ENCODE measurements at regions not wholly inside any gene's neighbourhood (a gene's known extent, or its start where the extent isn't known, plus 50 kb on each side); places are given as distances from the start of the nearest gene placed in this dataset.
"Not testable (repeated sequence)": the region's sequence is repeated elsewhere in the genome, so short reads cannot be mapped to it uniquely, and the experiment has no call there.

DNA sequence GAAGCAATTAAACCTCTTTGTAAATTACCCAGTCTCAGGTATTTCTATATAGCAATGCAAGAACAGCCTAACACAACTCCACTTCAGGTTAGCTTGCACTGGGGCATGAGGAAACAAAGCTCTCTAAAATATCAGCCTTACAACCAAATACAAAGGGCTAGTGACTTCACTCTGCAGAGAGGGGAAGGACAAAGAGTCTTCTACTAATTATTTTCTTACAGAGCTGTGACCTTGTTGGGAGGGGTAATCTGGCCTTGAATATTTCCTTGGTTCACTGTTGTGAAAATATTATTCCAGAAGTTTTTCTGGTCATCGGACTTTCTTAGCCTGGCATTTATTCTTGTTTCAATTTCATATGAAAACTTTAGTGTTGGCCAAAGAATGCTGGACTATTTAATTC lies 334.4 kb upstream of the CTNNB1 start:
- DNase-seq: no peak

DNA sequence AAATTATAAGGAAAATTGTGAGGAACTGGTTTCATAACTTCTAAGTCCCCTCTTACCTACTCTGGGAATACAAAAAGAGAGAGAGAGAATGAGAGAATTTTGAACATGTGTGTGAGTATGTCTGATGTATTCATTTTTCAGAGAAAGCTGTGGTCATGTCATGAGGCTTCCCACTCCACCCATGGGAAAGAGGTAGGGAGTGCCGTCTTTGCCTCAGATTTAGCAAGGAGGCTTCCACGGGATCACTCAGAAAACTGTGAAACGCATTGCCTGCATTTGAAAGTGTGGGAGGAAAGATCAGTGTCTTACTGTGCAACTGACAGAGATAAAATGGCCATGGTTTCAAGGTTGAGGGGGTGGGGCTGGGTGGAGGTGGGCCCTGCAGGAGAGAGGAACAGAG lies 331.5 kb upstream of the CTNNB1 start:
- DNase-seq: no peak

DNA sequence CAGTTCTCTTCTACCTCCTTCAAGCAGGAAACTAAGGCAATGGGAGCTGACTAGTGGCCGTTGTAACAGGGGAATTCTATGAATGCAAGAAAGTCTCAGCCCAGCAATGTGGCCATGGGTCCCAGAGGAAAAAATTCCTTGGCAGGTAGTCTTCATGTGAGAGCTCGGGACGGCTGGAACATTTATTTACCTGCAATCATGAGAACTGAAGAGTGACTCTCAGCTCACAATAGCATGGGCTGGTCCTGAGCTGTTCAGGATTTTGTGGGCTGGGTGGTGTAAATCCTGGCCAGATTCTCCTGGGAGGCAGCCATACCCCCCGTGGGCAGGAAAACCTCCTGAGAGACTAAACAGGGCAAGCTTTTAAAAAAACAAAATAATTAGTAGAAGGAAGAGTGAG lies 330.3 kb upstream of the CTNNB1 start:
- DNase-seq: no peak

DNA sequence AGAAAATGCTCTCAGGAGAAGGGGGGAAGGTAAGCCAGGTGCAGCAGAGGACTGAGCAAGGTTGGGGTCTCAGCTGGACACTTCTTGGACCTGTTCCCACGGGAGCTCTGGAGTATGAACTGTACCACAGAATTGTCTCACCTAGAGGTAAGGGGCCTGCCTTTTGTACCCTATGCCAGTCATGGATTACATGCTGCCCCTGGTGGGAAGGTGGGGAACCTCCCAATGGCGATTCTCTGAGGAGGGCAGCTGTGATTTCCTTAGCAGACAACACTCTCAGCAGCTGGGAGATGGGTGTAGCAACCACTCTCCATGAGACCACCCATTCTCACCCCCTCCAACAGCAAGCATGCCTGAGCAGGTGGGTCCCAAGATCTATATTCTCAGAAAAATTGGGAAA lies 329.4 kb upstream of the CTNNB1 start:
- no peak for DNase-seq

DNA sequence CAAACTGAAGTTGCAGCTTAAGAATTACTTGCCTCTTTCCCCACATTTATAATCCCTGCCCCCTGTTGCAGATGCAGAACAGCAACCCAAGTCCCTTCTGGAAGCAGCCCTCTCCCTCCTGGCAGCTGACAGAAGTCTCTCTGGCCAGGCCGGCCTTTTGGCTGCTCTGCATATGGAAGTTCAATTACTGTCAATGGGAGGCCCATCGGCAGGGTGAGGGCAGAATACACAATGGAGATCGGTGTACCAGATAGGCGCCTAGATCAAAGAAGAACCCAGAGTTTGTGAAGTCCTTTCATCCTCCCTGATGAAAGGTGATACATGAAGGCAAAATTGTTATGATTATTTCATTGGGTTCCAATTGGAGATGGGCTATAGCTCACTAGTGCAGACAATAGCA lies 327.9 kb upstream of the CTNNB1 start:
- DNase-seq: no peak

DNA sequence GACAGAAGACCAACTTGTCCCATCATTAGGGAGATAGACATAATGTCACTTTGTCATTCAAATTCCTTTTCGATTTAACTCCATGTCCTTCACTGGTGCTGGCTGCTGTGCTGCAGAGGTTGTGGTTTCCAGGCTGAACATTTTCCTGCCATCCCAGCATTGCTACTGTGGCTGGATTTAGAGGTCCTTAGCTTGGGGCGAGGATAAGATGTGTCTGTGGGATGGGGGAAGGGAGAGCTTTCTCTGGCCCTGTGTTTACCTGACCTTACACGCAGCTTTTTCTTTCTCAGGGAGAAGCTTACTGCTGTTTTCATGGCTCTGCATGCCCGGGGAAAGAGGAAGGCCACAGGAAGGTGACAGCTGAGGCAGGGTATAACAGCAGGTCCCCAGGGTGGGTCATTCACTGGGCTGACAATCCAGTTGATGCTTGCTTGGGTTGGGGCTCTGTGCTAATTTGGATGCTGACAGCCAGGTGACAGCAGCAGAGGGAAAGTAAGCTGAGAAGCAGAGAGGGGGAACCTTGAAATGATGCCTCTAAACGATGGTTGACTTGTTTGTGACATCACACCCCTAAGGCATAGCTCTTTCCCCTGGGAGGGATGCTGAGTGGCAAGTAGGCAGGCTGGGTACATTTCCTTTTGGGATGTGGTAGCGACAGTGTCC lies 326.9 kb upstream of the CTNNB1 start:
- no peak for DNase-seq

DNA sequence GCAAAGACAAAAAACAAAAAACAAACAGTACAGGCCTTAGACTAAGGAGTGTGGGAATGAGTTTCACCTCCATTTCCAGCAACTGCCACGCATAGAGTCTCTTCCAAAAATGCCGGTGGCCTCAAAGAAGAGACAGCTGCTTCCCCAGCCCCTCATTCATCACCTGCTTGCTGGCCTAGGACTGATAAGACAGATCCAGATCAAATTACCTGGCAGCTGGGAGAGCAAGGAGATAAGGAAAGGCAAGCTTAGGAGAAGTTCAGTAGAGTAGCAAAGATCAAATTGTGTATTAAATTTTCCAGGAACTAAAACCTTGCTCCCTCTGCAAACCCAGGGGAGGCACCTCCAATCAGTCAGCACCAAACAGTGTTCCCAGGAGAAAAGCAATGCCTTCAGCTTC lies 325.8 kb upstream of the CTNNB1 start:
- no peak for DNase-seq

DNA sequence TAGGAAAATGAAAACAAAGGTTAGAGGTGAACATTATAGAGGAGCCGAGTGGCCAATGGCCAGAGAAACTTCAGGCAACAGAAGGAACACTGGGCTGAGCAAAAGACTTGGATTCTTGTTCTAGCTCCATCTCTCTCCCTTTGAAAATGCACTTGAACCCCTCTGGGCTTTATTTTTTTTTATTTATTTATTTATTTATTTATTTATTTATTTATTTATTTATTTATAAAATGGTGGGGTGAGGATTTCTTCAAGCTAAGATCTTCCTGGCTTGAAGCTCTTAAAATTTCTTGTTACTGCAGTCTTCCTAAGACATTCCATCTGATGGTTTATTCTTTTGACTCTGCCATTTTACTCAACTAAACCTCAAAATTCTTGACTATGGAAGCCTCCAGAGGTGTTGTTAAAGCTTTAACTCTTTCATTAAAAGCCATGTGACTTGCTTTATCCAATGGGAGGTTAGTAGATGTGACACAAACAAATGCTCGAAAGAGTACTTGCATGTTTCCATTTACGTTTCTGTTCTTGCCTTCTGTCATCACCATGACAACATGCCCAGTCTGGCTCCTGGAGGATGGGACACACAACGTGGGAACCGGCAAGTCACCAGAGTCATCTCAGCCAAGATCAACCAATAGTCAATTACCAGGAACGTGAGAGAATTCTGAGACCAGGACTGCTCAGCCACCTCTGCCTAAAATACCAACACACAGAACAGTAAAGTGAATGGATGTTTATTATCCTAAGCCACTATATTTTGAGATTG lies 325.2 kb upstream of the CTNNB1 start:
- DNase-seq: no peak

DNA sequence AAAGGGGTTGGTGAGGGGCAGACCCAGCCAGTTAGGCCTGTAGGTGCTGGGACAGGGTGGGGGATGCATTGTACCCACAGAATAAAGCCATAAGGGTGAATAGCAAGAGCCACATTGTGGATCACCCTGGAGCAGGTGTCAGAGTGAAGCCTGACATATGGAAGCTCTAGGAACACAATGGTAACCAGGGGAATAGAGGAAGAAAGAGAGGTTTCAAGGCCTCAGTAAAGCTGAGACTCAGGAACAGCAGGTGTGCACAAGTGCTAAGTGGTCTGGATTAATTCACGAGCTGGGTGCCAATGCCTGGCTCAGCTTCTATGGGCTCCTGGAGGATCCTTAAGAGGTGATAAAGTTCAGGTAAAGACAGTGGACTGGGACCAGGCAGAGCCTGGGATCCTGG lies 323.7 kb upstream of the CTNNB1 start:
- DNase-seq: no peak

DNA sequence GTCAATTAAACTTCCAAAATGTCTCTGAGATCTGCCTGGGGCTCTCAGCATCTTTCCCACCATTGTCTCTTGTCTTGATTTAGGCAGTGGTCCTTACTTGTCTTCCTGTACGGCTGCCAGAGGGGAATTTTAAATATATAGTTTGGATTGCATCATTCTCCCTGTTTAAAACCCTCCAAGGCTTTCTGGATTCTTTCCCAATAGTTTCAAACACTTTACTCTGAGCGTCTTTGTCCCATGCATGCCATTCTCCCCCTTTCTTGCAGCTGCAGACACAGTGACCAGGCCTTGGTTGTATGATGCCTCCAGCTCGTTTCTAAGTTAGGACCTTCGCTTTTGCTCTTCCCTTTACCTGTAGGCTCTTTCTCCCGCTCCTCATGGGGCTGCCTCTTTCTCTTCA lies 323.3 kb upstream of the CTNNB1 start:
- no peak for DNase-seq

DNA sequence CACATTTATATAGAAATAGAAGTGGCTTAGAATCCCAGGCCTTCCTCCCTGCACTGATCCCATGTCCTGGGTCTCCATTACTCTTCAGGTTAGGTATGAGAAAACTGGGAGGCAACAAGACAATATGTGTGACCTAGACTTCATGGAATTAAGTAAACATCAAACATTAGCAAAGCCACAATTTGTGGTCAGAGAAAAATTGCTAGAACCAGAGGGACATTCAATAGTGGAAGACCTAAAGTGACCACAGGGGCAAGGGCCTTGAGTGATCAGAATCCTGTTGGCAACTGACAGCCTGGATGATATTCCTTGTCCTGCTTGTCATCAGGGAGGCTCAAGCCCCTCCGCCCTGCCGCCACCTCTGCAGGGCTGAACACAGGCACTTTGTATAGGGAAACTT lies 322.8 kb upstream of the CTNNB1 start:
- DNase-seq: no peak

DNA sequence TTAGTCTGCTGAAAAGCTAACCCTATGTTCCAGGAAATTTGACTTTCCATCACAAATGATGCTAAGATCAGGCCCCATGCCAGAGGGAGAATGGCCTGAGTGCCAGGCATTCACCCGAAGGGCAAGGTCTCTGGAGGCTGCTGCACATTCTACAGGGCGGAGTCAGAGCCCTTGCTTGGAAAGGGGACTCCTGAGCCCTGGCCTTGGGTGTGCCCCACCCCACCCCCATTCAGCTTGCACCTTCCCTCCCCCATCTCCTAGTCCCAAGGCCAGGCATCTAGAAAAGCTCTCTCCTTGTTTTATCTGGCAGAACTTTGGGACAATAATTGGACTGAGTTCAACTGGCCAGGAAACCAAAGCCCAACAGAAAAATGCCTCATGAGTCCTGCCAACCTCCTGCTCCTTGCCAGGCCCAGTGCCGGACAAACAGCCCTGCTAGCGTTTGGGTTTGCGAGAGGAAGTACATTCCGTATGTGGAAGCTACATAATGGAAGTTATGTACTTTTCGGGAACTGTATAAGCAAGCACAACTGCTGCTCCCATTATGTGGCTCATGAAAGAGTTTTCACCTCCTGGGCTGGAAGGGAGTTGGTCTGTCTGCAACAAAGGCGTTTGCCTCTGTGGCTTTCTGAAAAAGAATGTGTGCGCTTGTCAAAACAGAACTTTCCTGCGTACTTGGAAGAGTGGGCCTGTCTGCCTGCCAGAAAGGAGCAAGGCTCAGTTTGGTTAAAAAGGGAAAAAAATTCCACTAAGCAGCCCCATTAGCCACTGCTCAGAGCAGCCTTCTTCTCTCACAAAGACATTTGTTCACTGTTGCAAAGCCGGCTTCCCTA lies 321.5 kb upstream of the CTNNB1 start:
- no peak for DNase-seq

DNA sequence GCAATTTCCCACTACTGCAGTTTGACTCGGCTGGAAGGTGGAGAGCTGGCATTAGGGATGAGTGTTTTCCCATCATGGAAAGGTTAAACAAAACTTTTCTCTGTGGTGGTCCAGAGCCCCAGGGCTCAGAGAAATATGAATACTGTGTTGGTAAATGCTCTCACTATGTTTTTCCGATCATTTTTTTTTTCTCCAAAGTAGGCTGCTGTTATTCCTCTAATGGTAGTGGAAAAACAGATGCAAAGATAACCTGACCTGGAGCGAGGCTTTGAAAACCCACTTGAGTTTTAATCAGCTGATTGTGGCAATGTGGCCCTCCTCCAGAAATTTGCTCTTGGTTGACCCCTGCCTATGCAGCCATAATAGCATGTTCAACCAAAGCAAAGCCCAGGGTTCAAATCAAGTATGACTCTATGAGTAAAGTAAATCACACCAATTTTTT lies 320.8 kb upstream of the CTNNB1 start:
- no peak for DNase-seq

DNA sequence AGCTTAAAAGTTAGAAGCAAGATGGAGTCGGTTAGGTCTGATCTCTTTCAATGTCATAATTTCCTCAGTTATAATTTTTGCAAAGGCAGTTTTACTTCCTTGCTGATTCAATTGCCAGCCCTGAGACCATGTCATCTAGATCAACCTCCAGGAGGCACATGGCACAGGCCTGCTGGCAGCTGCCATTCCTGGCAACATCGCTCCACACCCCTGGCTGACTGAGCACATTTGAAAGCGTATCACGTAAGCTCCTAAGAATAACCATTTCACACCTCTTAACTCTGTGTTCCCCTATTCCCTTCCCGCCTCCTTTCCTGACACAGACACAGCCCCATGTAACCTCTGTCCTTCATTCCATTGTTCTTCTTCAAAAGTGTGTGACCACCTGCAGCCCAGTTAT lies 313.9 kb upstream of the CTNNB1 start:
- no peak for DNase-seq

DNA sequence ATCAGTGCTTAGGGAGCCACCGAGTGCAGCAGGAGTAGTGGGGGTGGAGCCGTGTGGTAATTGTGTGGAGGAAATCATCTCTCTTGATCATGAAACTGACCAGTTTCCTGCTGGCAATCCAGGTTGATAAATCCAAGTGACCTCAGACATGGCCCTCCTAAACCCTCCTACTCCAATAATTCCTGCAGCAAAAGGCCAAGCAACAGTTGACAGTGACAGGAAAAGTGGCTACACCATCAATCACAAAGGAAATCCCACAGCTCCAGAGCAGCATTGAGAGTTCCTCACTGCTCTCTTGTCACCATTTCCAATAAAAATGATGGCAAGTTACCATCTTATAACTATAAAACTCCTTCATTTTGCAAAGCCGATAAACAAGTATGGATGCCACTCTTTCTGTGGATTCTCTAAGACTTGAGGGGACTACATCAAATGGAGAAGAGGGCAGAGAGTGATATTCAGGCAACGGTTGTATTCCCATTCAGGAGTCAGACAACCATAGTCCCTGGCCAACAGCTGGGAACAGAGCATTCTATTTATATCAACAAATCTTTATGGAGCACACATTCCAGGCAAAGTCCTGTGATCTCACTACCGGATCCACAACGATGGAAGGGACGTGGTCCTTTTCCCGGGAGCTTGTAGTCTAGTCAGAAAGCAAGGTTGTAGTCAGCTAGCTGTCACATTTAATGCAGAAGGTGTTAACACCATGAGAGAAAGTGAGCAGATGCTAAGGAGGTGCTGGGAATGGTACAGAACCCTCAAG lies 312.5 kb upstream of the CTNNB1 start:
- DNase-seq: no peak

DNA sequence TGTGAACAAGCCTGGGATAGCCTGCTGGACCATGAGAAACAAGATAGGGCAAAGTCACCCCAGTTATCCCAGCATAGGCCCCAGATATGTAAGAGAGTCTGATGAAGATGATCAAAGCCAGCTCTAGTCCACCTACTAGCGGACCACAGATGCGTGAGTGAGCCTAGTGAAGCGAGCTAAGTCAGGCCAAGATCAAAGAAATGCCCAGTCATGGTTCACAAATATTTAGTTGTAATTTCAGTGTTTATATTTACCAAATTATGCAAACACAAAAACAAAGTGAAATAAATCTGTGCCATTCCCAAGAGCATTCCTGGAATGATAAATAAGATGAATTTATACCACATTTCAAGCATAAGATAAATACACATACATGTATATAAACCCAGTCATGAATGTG lies 308.1 kb upstream of the CTNNB1 start:
- DNase-seq: no peak

DNA sequence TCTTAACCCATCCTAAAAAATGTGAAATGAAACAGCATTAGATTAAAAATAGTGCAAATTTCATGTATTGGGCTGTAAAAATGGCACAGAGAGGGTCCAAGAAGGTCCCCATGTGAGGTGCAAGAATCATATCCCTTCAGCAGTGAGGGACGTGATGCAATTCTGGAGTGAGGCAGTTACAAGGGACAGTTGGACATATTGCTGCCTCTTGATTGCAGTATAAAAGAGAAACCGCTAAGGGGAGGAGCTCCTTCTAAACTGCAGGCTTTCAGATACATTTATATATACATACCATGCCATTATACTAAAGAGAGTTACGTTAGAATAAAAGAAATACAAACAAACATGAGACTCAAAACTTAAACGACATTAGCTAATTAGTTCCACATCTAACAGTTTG lies 304.2 kb upstream of the CTNNB1 start:
- DNase-seq: no peak

DNA sequence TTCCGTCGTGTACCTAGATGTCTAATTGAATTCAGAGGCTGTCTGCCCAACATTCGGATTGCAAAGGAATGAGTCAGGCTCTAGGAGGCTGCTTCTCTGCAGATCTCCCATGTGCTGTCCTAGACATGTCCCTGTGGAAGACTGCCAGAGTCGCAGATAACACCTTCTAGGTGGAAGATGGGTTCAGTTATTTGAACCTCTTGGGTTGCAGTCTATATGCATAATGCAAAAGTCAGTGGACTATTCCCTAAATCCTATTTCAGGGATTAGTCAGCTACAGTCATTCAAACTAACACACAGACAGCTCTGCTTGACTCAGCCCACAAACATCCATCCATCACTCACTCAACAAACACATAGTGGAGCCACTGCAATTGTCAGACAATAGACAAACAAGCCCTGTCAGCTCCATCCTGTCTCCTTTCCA lies 300.0 kb upstream of the CTNNB1 start:
- no peak for DNase-seq

DNA sequence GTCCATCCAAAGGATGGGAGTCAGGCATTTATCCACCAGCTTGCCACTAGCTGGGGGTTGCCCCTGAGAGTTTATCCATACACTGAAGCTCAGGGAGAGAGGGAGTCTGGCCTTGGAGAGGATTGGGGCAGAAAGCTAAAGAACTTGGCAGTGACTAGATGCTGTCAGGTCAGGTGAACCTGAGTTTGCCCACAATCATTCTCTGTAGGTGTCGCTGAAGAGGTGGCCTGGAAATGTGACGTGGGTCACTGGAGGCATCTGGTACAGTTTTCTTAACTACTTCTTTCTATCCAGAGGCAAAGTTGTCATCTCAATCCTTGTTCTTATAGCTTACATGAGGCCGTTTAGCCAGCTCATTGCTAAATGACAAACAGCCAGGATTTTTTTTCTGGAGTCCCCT lies 298.0 kb upstream of the CTNNB1 start:
- DNase-seq: no peak

DNA sequence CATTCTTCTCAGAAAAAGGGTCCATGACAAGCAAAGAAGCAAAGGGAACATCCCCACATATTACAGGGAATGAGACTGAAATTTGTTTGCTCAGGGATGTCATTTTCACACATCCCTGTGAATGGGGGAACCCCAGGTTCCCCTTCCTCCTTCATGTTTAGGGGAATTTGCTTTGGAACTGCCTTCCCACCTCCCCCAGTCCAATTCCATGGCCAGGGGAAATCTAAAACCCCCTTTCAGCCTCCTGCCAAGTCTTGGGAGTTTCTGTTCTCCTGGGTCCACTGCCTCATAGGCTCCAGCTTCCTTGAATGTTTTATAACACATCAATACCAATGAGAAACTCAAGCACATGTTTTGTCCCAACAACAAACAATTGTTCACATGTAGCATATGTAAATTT lies 297.5 kb upstream of the CTNNB1 start:
- DNase-seq: no peak

DNA sequence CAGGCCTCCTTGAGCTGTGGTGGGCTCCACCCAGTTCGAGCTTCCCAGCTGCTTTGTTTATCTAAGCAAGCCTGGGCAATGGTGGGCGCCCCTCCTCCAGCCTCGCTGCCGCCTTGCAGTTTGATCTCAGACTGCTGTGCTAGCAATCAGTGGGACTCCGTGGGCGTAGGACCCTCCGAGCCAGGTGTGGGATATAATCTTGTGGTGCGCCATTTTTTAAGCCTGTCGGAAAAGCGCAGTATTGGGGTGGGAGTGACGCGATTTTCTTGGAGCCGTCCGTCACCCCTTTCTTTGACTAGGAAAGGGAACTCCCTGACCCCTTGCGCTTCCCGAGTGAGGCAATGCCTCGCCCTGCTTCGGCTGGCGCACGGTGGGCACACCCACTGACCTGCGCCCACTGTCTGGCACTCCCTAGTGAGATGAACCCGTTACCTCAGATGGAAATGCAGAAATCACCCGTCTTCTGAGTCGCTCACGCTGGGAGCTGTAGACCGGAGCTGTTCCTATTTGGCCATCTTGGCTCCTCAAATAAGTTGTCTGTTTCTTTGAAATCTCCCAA lies 291.3 kb upstream of the CTNNB1 start:
- DNase-seq: not testable (repeated sequence)

DNA sequence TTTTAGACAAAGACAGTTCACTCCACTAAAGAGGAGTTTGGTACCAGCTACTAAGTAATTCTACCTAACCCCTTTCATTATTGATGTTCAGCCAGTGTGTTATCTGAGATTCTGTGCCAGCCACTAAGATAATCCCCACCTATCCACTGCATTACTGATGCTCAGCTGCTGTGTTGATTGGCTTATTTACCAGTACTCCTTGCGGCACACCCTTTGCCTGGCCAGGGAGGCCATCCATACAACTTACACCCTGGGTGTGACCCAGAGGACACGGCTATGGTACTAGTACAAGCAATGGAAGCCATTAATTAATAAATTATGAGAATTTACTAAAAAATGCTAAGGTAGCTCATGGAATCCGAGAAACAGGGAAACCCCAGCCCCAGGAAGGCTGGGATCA lies 290.7 kb upstream of the CTNNB1 start:
- DNase-seq: no peak

DNA sequence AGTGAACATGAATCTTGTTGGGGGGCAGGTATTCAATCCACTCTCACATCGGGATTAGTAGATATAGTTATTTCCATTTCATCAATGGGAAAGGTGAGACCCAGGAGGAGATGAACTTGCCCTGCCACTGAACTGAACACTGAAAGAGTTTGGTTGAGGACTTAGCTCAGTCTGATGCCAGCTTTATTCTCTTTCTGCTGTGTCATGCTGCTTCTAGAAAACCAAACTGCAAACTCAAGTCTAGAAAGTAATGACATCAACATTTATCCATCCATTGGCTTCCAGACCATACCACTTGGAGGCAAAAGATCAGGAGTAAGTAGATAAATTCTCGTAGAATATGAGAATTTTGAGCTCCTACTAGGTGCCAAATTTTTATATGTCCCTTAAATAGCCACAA lies 288.0 kb upstream of the CTNNB1 start:
- no peak for DNase-seq
